ENCODE measurements at regions not wholly inside any gene's neighbourhood (a gene's known extent, or its start where the extent isn't known, plus 50 kb on each side); places are given as distances from the start of the nearest gene placed in this dataset.
"Not testable (repeated sequence)": the region's sequence is repeated elsewhere in the genome, so short reads cannot be mapped to it uniquely, and the experiment has no call there.

DNA sequence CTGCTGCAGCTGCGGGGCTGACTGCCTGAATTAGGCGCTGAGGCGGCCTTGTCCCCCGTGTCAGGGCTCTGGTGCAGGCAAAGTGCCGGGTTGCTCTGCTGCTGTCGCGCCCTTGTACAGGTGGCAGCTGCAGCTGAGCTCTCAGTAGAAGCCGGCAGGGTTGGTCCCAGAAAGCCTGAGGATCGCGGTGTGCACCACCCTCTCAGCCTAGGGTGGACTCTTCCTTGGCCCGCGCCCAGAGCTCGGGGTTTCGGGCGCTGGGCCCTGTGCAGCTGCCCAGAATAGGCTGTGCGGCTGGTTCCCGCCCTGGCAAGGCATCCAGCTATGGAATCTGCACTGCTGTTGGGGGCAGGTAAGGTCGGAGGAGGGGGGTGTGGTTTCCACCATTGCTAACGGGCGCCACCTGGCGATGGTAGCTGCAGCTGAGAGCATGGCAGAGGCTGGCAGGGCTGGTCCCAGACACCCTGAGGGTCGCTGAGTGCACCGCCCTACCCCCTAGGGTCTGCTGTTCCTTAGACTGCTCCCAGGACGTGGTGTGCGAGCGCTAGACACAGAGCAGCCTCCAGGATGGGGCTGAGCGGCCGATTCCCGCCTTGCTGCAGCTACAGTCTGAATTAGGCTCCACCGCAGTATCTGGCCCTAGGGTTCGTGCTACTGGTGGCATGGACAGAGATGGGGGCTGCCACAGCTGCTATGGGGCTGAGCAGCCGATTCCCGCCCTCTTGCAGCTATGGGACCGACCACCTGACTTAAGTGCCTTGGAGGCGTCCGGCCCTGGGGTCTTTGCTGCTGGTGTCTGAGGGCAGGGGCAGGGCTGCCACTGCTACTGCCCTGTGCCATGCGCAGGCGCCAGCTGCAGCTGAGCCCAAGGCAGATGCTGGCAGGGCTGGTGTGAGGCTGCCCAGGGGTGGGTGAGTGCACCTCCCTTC lies 145.0 kb downstream of the CCDC74A start:
- DNase-seq, result peak; percentile 46 to 49
- H3K27me3 ChIP-seq; H3K27ac ChIP-seq; H3K36me3 ChIP-seq; H3K9me3 ChIP-seq; intact Hi-C loops (cut with DNase I; ENCODE audit: low total_unique reads); H3K4me1 ChIP-seq: not testable (repeated sequence)
- TF ChIP-seq, protein P1, sequence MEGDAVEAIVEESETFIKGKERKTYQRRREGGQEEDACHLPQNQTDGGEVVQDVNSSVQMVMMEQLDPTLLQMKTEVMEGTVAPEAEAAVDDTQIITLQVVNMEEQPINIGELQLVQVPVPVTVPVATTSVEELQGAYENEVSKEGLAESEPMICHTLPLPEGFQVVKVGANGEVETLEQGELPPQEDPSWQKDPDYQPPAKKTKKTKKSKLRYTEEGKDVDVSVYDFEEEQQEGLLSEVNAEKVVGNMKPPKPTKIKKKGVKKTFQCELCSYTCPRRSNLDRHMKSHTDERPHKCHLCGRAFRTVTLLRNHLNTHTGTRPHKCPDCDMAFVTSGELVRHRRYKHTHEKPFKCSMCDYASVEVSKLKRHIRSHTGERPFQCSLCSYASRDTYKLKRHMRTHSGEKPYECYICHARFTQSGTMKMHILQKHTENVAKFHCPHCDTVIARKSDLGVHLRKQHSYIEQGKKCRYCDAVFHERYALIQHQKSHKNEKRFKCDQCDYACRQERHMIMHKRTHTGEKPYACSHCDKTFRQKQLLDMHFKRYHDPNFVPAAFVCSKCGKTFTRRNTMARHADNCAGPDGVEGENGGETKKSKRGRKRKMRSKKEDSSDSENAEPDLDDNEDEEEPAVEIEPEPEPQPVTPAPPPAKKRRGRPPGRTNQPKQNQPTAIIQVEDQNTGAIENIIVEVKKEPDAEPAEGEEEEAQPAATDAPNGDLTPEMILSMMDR (IDR thresholded peaks at IDR 0.05), result peak; percentile 53 to 63 (median 60)
- H3K4me3 ChIP-seq, result peak overlapping the region in 1 of 2 donors; percentile 39

DNA sequence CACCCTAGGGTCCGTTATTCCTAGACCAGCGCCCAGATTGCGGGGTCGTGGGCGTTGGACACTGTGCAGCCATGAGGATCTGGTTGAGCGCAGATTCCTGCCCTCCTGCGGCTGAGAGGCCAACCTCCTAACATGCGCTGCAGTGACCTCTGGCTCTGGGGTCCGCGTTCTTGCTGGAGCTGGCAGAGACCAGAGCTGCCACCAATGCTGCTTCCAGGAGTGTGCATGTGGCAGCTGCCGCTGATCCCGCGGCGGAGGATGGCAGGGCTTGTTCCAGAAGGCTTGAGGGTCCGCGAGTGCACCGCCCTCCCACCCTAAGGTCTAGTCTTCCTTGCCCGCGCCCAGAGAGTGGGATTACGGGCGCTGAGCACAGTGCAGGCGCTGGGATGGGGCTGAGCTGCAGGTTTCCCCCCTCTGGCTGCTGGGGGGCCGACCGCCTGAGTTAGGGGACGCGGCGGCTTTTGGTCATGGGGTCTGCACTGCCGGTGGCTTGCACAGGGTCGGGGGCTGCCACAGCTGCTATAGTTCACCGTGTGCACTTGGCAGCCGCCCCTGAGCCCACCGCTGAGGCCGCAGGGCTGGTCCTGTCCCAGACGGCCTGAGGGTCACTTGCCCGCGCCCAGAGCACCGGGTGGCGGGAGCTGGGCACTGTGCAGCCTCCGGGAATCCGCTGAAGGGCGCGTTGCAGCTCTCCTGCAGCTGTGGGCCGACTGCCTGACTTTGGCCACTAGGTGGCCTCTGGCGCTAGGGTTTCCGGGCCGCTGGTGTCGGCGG lies 145.9 kb downstream of the CCDC74A start:
- DNase-seq, result peak; percentile 58 to 72
- intact Hi-C loops (cut with DNase I; ENCODE audit: low total_unique reads), result no loop called here
- Histone ChIP-seq H3K9me3 (no peaks in the 10 kb centered on the region), H3K27me3 (no peaks in the 10 kb centered on the region), H3K4me1 (peaks cover 0 to 9% of the 10 kb centered on the region in 2 donors), H3K36me3 (no peaks in the 10 kb centered on the region), H3K27ac (no peak overlapping the region), H3K4me3 (peak overlapping the region; percentile 4 to 39)
- TF ChIP-seq, protein P1 (IDR thresholded peaks at IDR 0.05), result peak; percentile 80 to 90 (median 82)
- TF ChIP-seq POLR2A (IDR thresholded peaks at IDR 0.05), result no peak

DNA sequence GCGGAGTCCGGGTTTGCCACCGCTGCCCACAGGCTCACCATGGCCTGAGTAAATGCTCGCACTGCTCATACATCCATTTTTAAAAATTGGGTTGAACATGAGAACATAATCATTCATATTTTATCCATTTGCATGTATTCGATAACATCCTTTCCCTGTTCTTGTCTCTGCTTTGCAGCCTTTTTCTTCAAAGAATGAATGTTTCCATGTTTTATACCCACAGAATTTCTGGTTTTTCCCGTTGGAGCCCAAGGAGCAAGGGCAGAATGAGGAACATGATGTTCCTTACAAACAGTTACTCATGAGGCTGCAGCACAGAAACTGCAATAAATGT lies 146.5 kb downstream of the CCDC74A start:
- intact Hi-C loops (cut with DNase I; ENCODE audit: low total_unique reads), result no loop called here
- no peak overlapping the region for H3K4me3 ChIP-seq
- no peaks in the 10 kb centered on the region for H3K9me3 ChIP-seq
- DNase-seq, result no peak
- H3K4me1 ChIP-seq, result peaks cover 0 to 9% of the 10 kb centered on the region in 2 donors
- H3K27me3 ChIP-seq, result no peaks in the 10 kb centered on the region
- no peaks in the 10 kb centered on the region for H3K36me3 ChIP-seq
- TF ChIP-seq POLR2A (IDR thresholded peaks at IDR 0.05), result no peak
- TF ChIP-seq, protein P1 (IDR thresholded peaks at IDR 0.05), result no peak
- H3K27ac ChIP-seq, result no peak overlapping the region

DNA sequence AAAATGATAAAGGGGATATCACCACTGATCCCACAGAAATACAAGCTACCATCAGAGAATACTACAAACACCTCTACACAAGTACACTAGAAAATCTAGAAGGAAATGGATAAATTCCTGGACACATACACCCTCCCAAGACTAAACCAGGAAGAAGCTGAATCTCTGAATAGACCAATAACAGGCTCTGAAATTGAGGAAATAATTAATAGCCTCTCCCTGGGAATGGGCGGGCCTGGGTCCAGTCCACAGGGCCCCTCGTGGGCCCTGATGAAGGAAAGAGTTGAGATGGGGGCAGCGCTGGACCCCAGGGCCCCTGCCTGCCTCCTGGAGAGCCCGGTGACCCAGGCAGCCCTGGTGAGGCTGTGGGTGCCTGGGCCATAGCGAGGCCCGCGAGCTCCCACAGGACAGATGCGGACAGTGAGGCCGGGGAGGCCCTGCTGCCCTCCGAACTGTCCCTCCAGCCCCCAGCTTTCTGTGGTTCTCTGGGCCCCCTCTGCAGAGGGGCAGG lies 154.0 kb downstream of the CCDC74A start:
- H3K9me3 ChIP-seq; intact Hi-C loops (cut with DNase I; ENCODE audit: low total_unique reads); H3K27me3 ChIP-seq; H3K4me1 ChIP-seq; H3K36me3 ChIP-seq; DNase-seq: not testable (repeated sequence)
- peak overlapping the region; percentile 90 to 92 for H3K27ac ChIP-seq
- H3K4me3 ChIP-seq, result peak overlapping the region; percentile 61 to 68

DNA sequence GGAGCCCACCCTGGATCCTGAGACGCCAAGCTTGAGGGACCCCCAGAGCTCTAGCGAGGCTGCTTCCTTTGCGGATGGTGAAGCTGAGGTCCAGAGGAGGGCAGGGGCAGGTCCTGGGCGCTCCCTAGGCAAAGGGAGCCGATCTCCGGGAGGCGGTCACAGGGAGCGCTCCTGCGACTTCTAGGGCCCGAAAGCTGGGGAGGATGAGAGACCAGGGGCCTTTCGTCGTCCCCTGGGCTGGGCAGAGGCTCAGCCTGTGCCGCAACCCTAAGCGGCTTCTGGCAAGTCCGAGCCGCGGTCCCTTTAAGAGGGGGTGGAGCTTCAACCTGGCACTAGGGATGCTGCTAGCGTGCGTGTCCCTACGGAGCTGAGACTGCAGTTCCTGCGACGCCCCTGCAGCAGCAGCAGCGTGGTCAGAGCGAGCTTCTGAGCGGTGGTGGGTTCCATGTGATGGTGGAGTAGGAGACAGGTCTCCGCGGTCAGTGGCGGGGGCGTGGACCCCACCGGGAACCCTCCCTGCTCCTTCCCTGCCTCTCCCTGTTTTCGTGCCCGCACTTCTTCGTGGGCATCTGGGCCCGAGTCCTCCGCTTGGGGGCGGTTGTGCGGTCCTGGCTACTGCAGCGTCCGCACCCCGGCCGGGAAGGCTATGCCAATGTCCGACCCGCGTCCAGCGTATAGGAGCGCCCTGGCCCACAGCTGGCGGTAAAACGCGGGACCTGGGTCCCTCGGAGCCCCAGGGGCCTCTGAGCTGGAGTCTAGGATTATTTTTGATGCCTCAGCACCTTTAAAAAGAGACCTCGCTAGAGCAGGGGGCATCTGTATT lies 154.6 kb downstream of the CCDC74A start:
- peak in 1 of 2 donors; percentile 41 for TF ChIP-seq POLR2A (IDR thresholded peaks at IDR 0.05)
- TF ChIP-seq, protein P1 (IDR thresholded peaks at IDR 0.05), result peak in 1 of 4 experiments; percentile 31
- intact Hi-C loops (cut with DNase I; ENCODE audit: low total_unique reads), result no loop called here
- H3K9me3 ChIP-seq, result no peaks in the 10 kb centered on the region
- H3K27ac ChIP-seq, result peak overlapping the region; percentile 90 to 92
- H3K27me3 ChIP-seq, result no peaks in the 10 kb centered on the region
- H3K4me3 ChIP-seq, result peak overlapping the region; percentile 61 to 68
- no peaks in the 10 kb centered on the region for H3K4me1 ChIP-seq
- H3K36me3 ChIP-seq, result no peaks in the 10 kb centered on the region
- peak; percentile 83 to 85 for DNase-seq

DNA sequence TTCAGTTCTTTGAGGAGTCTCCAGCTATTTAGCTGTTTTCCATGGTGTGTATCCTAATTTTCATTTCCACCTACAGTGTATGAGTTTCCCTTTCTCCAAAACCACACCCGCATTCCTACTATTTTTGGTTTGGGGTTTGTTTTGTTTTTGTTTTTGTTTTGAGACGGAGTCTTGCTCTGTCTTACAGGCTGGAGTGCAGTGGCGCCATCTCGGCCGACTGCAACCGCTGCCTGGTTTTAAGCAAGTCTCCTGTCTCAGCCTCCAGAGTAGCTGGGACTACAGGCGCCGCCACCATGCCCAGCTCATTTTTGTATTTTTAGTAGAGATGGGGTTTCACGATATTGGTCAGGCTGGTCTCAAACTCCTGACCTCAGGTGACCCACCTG lies 155.2 kb downstream of the CCDC74A start:
- intact Hi-C loops (cut with DNase I; ENCODE audit: low total_unique reads); H3K9me3 ChIP-seq; DNase-seq; H3K36me3 ChIP-seq; H3K4me1 ChIP-seq; H3K27me3 ChIP-seq: not testable (repeated sequence)
- peak overlapping the region; percentile 61 to 68 for H3K4me3 ChIP-seq
- peak overlapping the region; percentile 90 to 92 for H3K27ac ChIP-seq

DNA sequence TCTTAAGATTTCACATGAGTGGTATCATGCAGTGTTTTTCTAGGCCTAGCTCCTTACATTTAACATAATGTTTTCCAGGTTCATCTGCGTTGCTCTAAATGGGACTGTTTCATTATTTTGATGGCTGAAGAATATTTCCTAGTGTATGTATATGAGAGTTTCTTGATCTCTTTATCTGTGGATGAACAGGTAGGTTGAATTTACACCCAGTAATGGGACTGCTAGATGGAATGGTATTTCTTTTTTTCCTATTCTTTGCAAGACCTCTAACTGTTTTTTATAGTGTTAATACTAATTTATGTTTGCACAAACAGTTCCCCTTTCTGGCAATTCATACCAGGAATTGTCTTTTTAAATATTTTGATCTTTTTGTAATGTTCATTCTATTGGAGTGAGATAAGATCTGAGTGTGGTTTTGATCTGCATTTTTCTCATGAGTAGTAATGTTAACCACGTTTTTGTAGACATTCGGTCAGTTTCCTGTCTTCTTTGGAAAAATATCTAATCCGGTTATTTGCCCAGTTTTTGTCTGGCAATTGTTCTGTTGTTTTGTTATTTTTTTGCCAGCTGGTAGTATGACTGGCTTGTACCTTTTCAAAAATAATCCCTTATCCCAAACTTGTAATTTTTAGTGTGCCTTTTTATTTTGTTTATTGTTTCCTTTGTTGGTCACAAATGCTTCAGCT lies 157.1 kb downstream of the CCDC74A start:
- intact Hi-C loops (cut with DNase I; ENCODE audit: low total_unique reads); DNase-seq; H3K27me3 ChIP-seq; H3K4me1 ChIP-seq; H3K36me3 ChIP-seq; H3K27ac ChIP-seq; H3K4me3 ChIP-seq; H3K9me3 ChIP-seq: not testable (repeated sequence)
